ENCODE measurements at regions not wholly inside any gene's neighbourhood (a gene's known extent, or its start where the extent isn't known, plus 50 kb on each side); places are given as distances from the start of the nearest gene placed in this dataset.
A peak's percentile ranks its signal among the peaks of the same experiment; 100 is the strongest.

DNA sequence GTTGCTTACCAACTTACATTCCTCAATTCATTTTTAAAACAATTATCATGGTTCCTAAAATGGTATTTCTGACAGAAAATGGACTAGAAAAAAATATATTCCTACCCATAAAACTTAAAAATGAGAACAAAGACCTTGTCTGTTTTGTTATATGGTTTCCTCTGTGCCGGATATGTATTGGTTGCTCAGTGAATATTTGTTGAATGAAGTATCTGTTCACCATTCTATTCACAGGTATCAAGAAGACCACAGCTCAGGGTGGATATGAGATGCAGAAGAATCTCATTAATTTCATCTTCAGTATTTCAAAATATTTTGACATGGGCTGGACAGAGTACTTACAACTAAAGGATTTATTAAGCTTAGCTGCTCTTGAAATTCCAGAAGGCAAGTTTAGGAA lies 58.1 kb downstream of the TUSC7 start:
- Histone ChIP-seq H3K4me3 (ENCODE audit: low read length in 2 of 2) (no peak overlapping the region), H3K27ac (ENCODE audit: low read depth in 1 of 2, low read length in 1 of 2) (no peak overlapping the region), H3K4me1 (ENCODE audit: control insufficient read depth in 2 of 2, insufficient read depth in 2 of 2, low read length in 2 of 2) (no peaks in the 10 kb centered on the region), H3K9me3 (ENCODE audit: control insufficient read depth in 2 of 2, insufficient read depth in 1 of 2, low read length in 1 of 2) (no peaks in the 10 kb centered on the region), H3K36me3 (ENCODE audit: control insufficient read depth in 2 of 2, insufficient read depth in 2 of 2, low read length in 1 of 2) (no peaks in the 10 kb centered on the region), H3K27me3 (ENCODE audit: control insufficient read depth in 2 of 2, insufficient read depth in 1 of 2, low read length in 1 of 2) (no peaks in the 10 kb centered on the region)
- no peak for DNase-seq (ENCODE audit: low read depth in 6 of 9, low spot score in 9 of 9)
- WGBS: 86% methylated on average over 1 of the region's 1 CpG

DNA sequence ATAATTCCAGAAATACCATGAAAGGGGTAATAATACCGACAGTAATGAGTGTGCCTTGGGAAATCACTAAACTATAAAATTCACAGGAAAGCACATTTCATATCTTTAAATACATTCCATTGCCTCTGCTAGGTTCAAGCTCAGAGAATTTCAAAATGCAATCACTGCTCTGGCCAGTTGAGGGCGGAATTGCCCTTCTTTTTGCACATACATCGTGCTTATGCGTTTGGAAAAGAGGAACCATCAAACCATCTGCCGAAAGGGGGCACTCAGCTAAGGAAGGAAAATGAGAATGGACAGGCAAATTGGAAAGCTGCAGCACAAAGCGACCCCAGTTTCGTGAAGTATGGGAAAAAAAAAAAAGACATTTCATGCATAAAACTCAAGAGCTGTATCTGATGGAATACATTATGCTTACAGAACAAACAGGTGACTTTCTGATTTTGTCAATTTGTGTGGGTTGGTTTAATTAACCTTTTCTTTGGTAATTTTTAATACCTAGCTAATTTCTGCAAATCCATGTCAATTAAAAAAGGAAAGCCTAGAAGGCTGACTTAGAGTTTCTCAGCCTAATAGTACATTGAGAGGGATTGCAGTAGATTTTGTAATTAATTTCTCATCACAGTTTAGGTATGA lies 61.4 kb downstream of the TUSC7 start:
- Histone ChIP-seq H3K9me3 (ENCODE audit: control insufficient read depth in 2 of 2, insufficient read depth in 1 of 2, low read length in 1 of 2) (no peaks in the 10 kb centered on the region), H3K4me1 (ENCODE audit: control insufficient read depth in 2 of 2, insufficient read depth in 2 of 2, low read length in 2 of 2) (no peaks in the 10 kb centered on the region), H3K27me3 (ENCODE audit: control insufficient read depth in 2 of 2, insufficient read depth in 1 of 2, low read length in 1 of 2) (no peaks in the 10 kb centered on the region), H3K4me3 (ENCODE audit: low read length in 2 of 2) (no peak overlapping the region), H3K27ac (ENCODE audit: low read depth in 1 of 2, low read length in 1 of 2) (no peak overlapping the region), H3K36me3 (ENCODE audit: control insufficient read depth in 2 of 2, insufficient read depth in 2 of 2, low read length in 1 of 2) (no peaks in the 10 kb centered on the region)
- WGBS: 3% methylated on average over 7 of the region's 7 CpGs
- DNase-seq (ENCODE audit: low read depth in 6 of 9, low spot score in 9 of 9): peak in 8 of 9 donors; percentile 12 to 61 (median 22)

DNA sequence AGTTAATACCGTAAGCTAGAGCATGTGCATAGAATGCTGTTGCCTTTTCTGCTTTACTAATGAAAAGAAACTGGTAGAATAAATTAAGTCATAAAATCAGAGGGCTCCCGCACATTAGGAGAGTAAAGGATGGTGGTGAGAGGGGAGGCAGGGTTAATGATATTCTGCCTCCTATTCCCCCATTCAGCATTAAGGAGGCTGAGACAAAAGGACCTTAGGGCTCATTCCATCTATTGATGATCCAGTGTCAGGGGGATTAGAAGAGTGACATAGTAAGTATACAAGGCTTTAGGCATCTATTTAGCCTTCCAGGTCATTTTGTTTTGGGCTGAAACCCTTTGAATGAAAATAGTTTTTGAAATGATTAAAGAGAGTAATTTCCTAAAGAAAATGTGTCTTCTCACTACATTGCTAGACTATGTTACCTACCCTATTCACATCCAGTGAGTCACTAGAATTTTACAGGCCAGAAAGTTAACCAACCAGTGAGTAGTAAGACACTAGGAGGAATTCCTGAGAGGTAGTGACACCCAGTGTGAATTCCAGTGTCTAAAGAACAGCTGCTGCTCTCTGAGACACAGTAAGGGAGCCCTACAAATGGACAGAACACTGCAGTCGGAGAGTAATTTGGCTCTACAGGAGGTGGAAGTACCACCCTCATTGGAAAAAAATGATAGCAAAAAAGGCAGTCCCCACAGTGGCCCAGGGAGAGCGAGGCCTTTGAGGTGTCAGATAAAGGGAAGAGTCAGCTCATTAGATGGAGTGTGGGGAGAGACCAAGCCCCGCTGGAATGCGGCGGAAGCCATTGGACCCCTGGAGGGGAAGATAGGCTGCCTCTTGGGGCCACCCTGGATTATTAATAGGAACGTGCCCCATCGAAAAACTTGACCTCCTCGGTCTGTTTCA lies 67.6 kb downstream of the TUSC7 start:
- DNase-seq (ENCODE audit: low read depth in 6 of 9, low spot score in 9 of 9): no peak
- no peak overlapping the region for H3K27ac ChIP-seq (ENCODE audit: low read depth in 1 of 2, low read length in 1 of 2)
- no peaks in the 10 kb centered on the region for H3K27me3 ChIP-seq (ENCODE audit: control insufficient read depth in 2 of 2, insufficient read depth in 1 of 2, low read length in 1 of 2)
- WGBS: 87% methylated on average over 10 of the region's 10 CpGs
- no peak overlapping the region for H3K4me3 ChIP-seq (ENCODE audit: low read length in 2 of 2)
- H3K4me1 ChIP-seq (ENCODE audit: control insufficient read depth in 2 of 2, insufficient read depth in 2 of 2, low read length in 2 of 2): no peaks in the 10 kb centered on the region
- no peaks in the 10 kb centered on the region for H3K9me3 ChIP-seq (ENCODE audit: control insufficient read depth in 2 of 2, insufficient read depth in 1 of 2, low read length in 1 of 2)
- H3K36me3 ChIP-seq (ENCODE audit: control insufficient read depth in 2 of 2, insufficient read depth in 2 of 2, low read length in 1 of 2): no peaks in the 10 kb centered on the region

DNA sequence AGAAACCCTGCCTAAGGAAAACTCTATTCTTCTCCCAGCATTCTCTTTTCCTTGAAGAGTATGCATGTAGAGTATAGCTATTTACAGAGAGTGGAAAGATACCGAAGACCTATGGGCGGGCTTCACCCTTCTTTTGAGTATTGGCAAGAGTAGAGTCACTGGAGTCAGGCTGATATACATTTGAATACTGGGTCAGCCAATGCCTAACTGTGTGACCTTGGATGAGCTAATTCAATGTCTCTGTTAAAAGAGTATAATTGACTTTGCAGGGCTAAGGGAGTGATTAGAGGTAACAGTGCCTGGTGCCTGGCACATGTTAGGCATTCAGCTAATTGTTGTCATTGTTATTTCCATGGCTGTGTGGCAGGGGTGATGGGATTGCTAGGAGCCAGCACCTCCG lies 75.6 kb downstream of the TUSC7 start:
- H3K27me3 ChIP-seq (ENCODE audit: control insufficient read depth in 2 of 2, insufficient read depth in 1 of 2, low read length in 1 of 2): no peaks in the 10 kb centered on the region
- H3K4me1 ChIP-seq (ENCODE audit: control insufficient read depth in 2 of 2, insufficient read depth in 2 of 2, low read length in 2 of 2): no peaks in the 10 kb centered on the region
- H3K36me3 ChIP-seq (ENCODE audit: control insufficient read depth in 2 of 2, insufficient read depth in 2 of 2, low read length in 1 of 2): no peaks in the 10 kb centered on the region
- H3K27ac ChIP-seq (ENCODE audit: low read depth in 1 of 2, low read length in 1 of 2): no peak overlapping the region
- H3K9me3 ChIP-seq (ENCODE audit: control insufficient read depth in 2 of 2, insufficient read depth in 1 of 2, low read length in 1 of 2): no peaks in the 10 kb centered on the region
- 94% methylated on average over 3 of the region's 3 CpGs for WGBS
- no peak overlapping the region for H3K4me3 ChIP-seq (ENCODE audit: low read length in 2 of 2)
- DNase-seq (ENCODE audit: low read depth in 6 of 9, low spot score in 9 of 9): no peak

DNA sequence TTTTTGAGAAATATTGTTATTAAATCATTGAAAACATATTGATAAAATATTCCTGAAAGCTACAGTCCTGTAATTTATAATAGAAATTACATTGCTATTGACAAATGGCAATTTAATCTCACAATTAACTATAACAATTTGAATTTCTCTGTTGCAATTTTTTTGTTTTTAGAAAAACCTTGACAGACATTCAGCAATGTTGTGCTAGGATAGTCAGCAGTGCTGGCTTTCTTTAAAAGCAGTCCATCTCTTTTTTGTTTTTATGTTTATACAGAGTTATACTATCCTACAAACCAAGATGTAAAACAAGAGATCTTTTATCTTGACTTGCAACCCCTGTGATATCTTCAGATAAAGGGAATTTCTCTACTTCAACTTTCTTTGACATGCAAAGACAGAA lies 93.1 kb downstream of the TUSC7 start:
- Histone ChIP-seq H3K36me3 (ENCODE audit: control insufficient read depth in 2 of 2, insufficient read depth in 2 of 2, low read length in 1 of 2) (no peaks in the 10 kb centered on the region), H3K27ac (ENCODE audit: low read depth in 1 of 2, low read length in 1 of 2) (no peak overlapping the region), H3K4me1 (ENCODE audit: control insufficient read depth in 2 of 2, insufficient read depth in 2 of 2, low read length in 2 of 2) (no peaks in the 10 kb centered on the region), H3K9me3 (ENCODE audit: control insufficient read depth in 2 of 2, insufficient read depth in 1 of 2, low read length in 1 of 2) (no peaks in the 10 kb centered on the region), H3K27me3 (ENCODE audit: control insufficient read depth in 2 of 2, insufficient read depth in 1 of 2, low read length in 1 of 2) (no peaks in the 10 kb centered on the region), H3K4me3 (ENCODE audit: low read length in 2 of 2) (no peak overlapping the region)
- no peak for DNase-seq (ENCODE audit: low read depth in 6 of 9, low spot score in 9 of 9)

DNA sequence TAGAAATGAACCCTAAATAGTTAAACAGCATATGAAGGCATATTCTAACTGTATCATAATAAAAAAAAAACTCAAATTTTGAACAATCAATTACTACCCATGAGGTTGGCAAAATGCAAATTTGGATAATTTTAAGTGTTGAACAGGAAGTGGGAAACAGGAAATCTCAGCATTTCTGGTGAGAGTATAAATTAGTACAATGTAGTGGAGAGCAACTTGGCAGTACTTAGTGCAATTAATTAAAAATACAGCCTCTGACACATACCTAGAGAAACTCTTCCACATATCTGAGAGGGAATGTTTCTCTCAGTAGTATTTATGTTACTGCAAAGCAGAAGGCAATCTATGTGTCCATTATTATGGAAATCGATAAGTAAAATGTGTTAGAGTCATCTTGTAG lies 96.8 kb downstream of the TUSC7 start:
- Histone ChIP-seq H3K36me3 (ENCODE audit: control insufficient read depth in 2 of 2, insufficient read depth in 2 of 2, low read length in 1 of 2) (no peaks in the 10 kb centered on the region), H3K4me3 (ENCODE audit: low read length in 2 of 2) (no peak overlapping the region), H3K27ac (ENCODE audit: low read depth in 1 of 2, low read length in 1 of 2) (no peak overlapping the region), H3K9me3 (ENCODE audit: control insufficient read depth in 2 of 2, insufficient read depth in 1 of 2, low read length in 1 of 2) (no peaks in the 10 kb centered on the region), H3K27me3 (ENCODE audit: control insufficient read depth in 2 of 2, insufficient read depth in 1 of 2, low read length in 1 of 2) (no peaks in the 10 kb centered on the region), H3K4me1 (ENCODE audit: control insufficient read depth in 2 of 2, insufficient read depth in 2 of 2, low read length in 2 of 2) (no peaks in the 10 kb centered on the region)
- WGBS: 94% methylated on average over 1 of the region's 1 CpG
- no peak for DNase-seq (ENCODE audit: low read depth in 6 of 9, low spot score in 9 of 9)

DNA sequence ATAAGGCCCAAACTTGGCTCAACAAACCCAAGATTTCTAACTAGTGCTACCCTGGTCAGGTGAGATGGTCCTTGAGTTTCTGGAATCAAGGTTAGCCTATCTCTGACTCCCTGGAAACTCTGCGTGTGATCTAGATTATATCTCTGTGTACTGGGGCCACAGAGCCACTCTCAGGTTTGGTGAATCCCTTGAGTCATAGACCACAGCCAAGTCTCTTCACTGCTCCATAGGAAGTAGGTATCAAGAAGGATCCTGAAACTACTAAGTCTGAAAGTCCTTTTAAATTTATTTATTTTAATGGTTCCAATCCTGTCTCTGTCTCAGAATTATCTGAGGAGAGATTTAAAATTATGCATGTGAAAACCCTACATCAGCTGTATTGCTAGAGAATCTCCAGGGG lies 99.1 kb downstream of the TUSC7 start:
- H3K4me3 ChIP-seq (ENCODE audit: low read length in 2 of 2): no peak overlapping the region
- no peaks in the 10 kb centered on the region for H3K36me3 ChIP-seq (ENCODE audit: control insufficient read depth in 2 of 2, insufficient read depth in 2 of 2, low read length in 1 of 2)
- no peak overlapping the region for H3K27ac ChIP-seq (ENCODE audit: low read depth in 1 of 2, low read length in 1 of 2)
- no peaks in the 10 kb centered on the region for H3K4me1 ChIP-seq (ENCODE audit: control insufficient read depth in 2 of 2, insufficient read depth in 2 of 2, low read length in 2 of 2)
- H3K27me3 ChIP-seq (ENCODE audit: control insufficient read depth in 2 of 2, insufficient read depth in 1 of 2, low read length in 1 of 2): no peaks in the 10 kb centered on the region
- 94% methylated on average over 1 of the region's 1 CpG for WGBS
- H3K9me3 ChIP-seq (ENCODE audit: control insufficient read depth in 2 of 2, insufficient read depth in 1 of 2, low read length in 1 of 2): no peaks in the 10 kb centered on the region
- DNase-seq (ENCODE audit: low read depth in 6 of 9, low spot score in 9 of 9): no peak

DNA sequence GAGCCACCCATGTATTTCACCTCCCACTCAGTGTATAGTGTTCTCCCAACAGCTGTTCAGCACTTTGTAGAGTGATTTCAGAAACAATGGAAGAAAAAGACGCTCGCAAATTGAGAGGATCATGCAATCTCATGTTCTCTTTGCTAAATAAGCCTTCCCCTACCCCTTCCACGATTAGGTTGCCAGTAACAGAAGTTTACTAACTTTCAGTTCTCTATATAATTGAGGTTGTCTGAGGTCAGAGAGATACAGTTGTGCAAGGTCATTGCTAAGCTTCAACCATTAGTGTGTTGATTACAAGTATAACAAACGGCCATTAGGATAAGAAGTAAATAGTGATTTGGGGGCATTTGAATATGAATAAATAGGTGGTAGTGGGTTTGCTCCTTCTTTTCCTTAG lies 99.6 kb downstream of the TUSC7 start:
- H3K27me3 ChIP-seq (ENCODE audit: control insufficient read depth in 2 of 2, insufficient read depth in 1 of 2, low read length in 1 of 2): no peaks in the 10 kb centered on the region
- DNase-seq (ENCODE audit: low read depth in 6 of 9, low spot score in 9 of 9): no peak
- WGBS: 92% methylated on average over 4 of the region's 4 CpGs
- H3K4me1 ChIP-seq (ENCODE audit: control insufficient read depth in 2 of 2, insufficient read depth in 2 of 2, low read length in 2 of 2): no peaks in the 10 kb centered on the region
- no peaks in the 10 kb centered on the region for H3K9me3 ChIP-seq (ENCODE audit: control insufficient read depth in 2 of 2, insufficient read depth in 1 of 2, low read length in 1 of 2)
- no peak overlapping the region for H3K4me3 ChIP-seq (ENCODE audit: low read length in 2 of 2)
- H3K27ac ChIP-seq (ENCODE audit: low read depth in 1 of 2, low read length in 1 of 2): no peak overlapping the region
- no peaks in the 10 kb centered on the region for H3K36me3 ChIP-seq (ENCODE audit: control insufficient read depth in 2 of 2, insufficient read depth in 2 of 2, low read length in 1 of 2)

DNA sequence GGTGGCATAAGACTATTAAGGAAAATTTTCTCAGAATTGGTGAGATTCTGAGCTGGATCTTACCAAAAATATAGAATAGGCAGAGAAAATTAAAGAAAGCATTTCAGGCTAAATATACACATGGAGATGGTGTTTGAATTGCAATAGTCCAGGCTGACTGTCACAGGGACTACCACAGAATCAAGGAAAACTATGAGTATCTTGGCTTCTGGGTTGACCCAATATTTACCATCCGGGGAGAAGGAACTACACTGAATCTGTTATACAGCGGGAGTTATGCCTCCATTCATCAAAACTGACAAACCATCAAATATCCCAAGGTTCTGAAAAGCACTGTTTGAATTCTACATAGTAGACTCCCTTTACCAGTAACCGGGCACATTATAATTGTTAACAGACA lies 102.2 kb downstream of the TUSC7 start:
- no peak overlapping the region for H3K4me3 ChIP-seq (ENCODE audit: low read length in 2 of 2)
- WGBS: 95% methylated on average over 3 of the region's 3 CpGs
- H3K27me3 ChIP-seq (ENCODE audit: control insufficient read depth in 2 of 2, insufficient read depth in 1 of 2, low read length in 1 of 2): no peaks in the 10 kb centered on the region
- no peaks in the 10 kb centered on the region for H3K36me3 ChIP-seq (ENCODE audit: control insufficient read depth in 2 of 2, insufficient read depth in 2 of 2, low read length in 1 of 2)
- H3K27ac ChIP-seq (ENCODE audit: low read depth in 1 of 2, low read length in 1 of 2): no peak overlapping the region
- H3K4me1 ChIP-seq (ENCODE audit: control insufficient read depth in 2 of 2, insufficient read depth in 2 of 2, low read length in 2 of 2): no peaks in the 10 kb centered on the region
- DNase-seq (ENCODE audit: low read depth in 6 of 9, low spot score in 9 of 9): no peak
- no peaks in the 10 kb centered on the region for H3K9me3 ChIP-seq (ENCODE audit: control insufficient read depth in 2 of 2, insufficient read depth in 1 of 2, low read length in 1 of 2)
